ENCODE measurements at regions not wholly inside any gene's neighbourhood (a gene's known extent, or its start where the extent isn't known, plus 50 kb on each side); places are given as distances from the start of the nearest gene placed in this dataset.

GRCh38 chr2:146040051-146040450 is 1520.1 kb upstream of the ZEB2 start:
- no peak for DNase-seq (ENCODE audit: low read depth in 2 of 2)

GRCh38 chr2:146038014-146038413 is 1518.1 kb upstream of the ZEB2 start:
- no peak for DNase-seq (ENCODE audit: low read depth in 2 of 2)

- no peak for DNase-seq (ENCODE audit: low read depth in 2 of 2)
These were observed 1517.5 kb upstream of the ZEB2 start for GRCh38 chr2:146037334-146037870.

- peak in 1 of 2 experiments; percentile 6 for DNase-seq (ENCODE audit: low read depth in 2 of 2)
These were observed 1511.2 kb upstream of the ZEB2 start for GRCh38 chr2:146031158-146031557.

GRCh38 chr2:146027156-146027555 is 1507.2 kb upstream of the ZEB2 start:
- DNase-seq (ENCODE audit: low read depth in 2 of 2), result no peak

- no peak for DNase-seq (ENCODE audit: low read depth in 2 of 2)
These were observed 1505.6 kb upstream of the ZEB2 start for GRCh38 chr2:146025519-146025918.

GRCh38 chr2:146024212-146024743 is 1504.4 kb upstream of the ZEB2 start:
- no peak for DNase-seq (ENCODE audit: low read depth in 2 of 2)

- DNase-seq (ENCODE audit: low read depth in 2 of 2), result peak; percentile 53 to 64
These were observed 1484.5 kb upstream of the ZEB2 start for GRCh38 chr2:146004462-146004861.

GRCh38 chr2:146003337-146003736 is 1483.4 kb upstream of the ZEB2 start:
- no peak for DNase-seq (ENCODE audit: low read depth in 2 of 2)

- DNase-seq (ENCODE audit: low read depth in 2 of 2), result no peak
These were observed 1475.0 kb upstream of the ZEB2 start for GRCh38 chr2:145994910-145995309.

- DNase-seq (ENCODE audit: low read depth in 2 of 2), result no peak
These were observed 1472.7 kb upstream of the ZEB2 start for GRCh38 chr2:145992572-145992971.

- DNase-seq (ENCODE audit: low read depth in 2 of 2), result no peak
These were observed 1467.9 kb upstream of the ZEB2 start for GRCh38 chr2:145987793-145988192.

GRCh38 chr2:145985517-145985916 is 1465.6 kb upstream of the ZEB2 start:
- DNase-seq (ENCODE audit: low read depth in 2 of 2), result no peak

GRCh38 chr2:145984580-145984979 is 1464.7 kb upstream of the ZEB2 start:
- peak; percentile 12 to 23 for DNase-seq (ENCODE audit: low read depth in 2 of 2)

- DNase-seq (ENCODE audit: low read depth in 2 of 2), result no peak
These were observed 1460.4 kb upstream of the ZEB2 start for GRCh38 chr2:145980318-145980717.

- no peak for DNase-seq (ENCODE audit: low read depth in 2 of 2)
These were observed 1455.5 kb upstream of the ZEB2 start for GRCh38 chr2:145975406-145975805.

- DNase-seq (ENCODE audit: low read depth in 2 of 2), result no peak
These were observed 1441.9 kb upstream of the ZEB2 start for GRCh38 chr2:145961846-145962245.

GRCh38 chr2:145960479-145961163 is 1440.7 kb upstream of the ZEB2 start:
- no peak for DNase-seq (ENCODE audit: low read depth in 2 of 2)

GRCh38 chr2:145958611-145959010 is 1438.7 kb upstream of the ZEB2 start:
- DNase-seq (ENCODE audit: low read depth in 2 of 2), result no peak

GRCh38 chr2:145957929-145958328 is 1438.0 kb upstream of the ZEB2 start:
- DNase-seq (ENCODE audit: low read depth in 2 of 2), result no peak

GRCh38 chr2:145939949-145940348 is 1420.0 kb upstream of the ZEB2 start:
- DNase-seq (ENCODE audit: low read depth in 2 of 2), result no peak

GRCh38 chr2:145935016-145935415 is 1415.1 kb upstream of the ZEB2 start:
- DNase-seq (ENCODE audit: low read depth in 2 of 2), result no peak

GRCh38 chr2:145931781-145932395 is 1412.0 kb upstream of the ZEB2 start:
- no peak for DNase-seq (ENCODE audit: low read depth in 2 of 2)
